ENCODE measurements at regions not wholly inside any gene's neighbourhood (a gene's known extent, or its start where the extent isn't known, plus 50 kb on each side); places are given as distances from the start of the nearest gene placed in this dataset.
A peak's percentile ranks its signal among the peaks of the same experiment; 100 is the strongest.

GRCh38 chr15:98524838-98525660, 123.3 kb upstream of the IGF1R start:
- no peak overlapping the region for H3K4me3 ChIP-seq (ENCODE audit: low read depth, low read length)
- no peak for DNase-seq (ENCODE audit: low read depth)
- no peak for TF ChIP-seq CTCF (IDR thresholded peaks at IDR 0.05; ENCODE audit: insufficient read depth, low read length)

GRCh38 chr15:98525661-98526001, 122.7 kb upstream of the IGF1R start:
- peak; percentile 35 for DNase-seq (ENCODE audit: low read depth)
- H3K4me3 ChIP-seq (ENCODE audit: low read depth, low read length), result no peak overlapping the region
- TF ChIP-seq CTCF (IDR thresholded peaks at IDR 0.05; ENCODE audit: insufficient read depth, low read length), result no peak

GRCh38 chr15:98526094-98526493, 122.2 kb upstream of the IGF1R start:
- no peak for TF ChIP-seq CTCF (IDR thresholded peaks at IDR 0.05; ENCODE audit: insufficient read depth, low read length)
- no peak overlapping the region for H3K4me3 ChIP-seq (ENCODE audit: low read depth, low read length)
- DNase-seq (ENCODE audit: low read depth), result no peak

- no peak for TF ChIP-seq CTCF (IDR thresholded peaks at IDR 0.05; ENCODE audit: insufficient read depth, low read length)
- no peak overlapping the region for H3K4me3 ChIP-seq (ENCODE audit: low read depth, low read length)
- no peak for DNase-seq (ENCODE audit: low read depth)
Observed at GRCh38 chr15:98528046-98528725, 120.2 kb upstream of the IGF1R start.

GRCh38 chr15:98529205-98530145, 118.9 kb upstream of the IGF1R start:
- no peak overlapping the region for H3K4me3 ChIP-seq (ENCODE audit: low read depth, low read length)
- DNase-seq (ENCODE audit: low read depth), result no peak
- no peak for TF ChIP-seq CTCF (IDR thresholded peaks at IDR 0.05; ENCODE audit: insufficient read depth, low read length)

- DNase-seq (ENCODE audit: low read depth), result no peak
- no peak overlapping the region for H3K4me3 ChIP-seq (ENCODE audit: low read depth, low read length)
Observed at GRCh38 chr15:98530570-98530969, 117.8 kb upstream of the IGF1R start.

More at GRCh38 chr15:98530570-98530969, 117.8 kb upstream of the IGF1R start:
- no peak for TF ChIP-seq CTCF (IDR thresholded peaks at IDR 0.05; ENCODE audit: insufficient read depth, low read length)
